ENCODE measurements at regions not wholly inside any gene's neighbourhood (a gene's known extent, or its start where the extent isn't known, plus 50 kb on each side); places are given as distances from the start of the nearest gene placed in this dataset.

- no peak for TF ChIP-seq POLR2A (IDR thresholded peaks at IDR 0.05)
- TF ChIP-seq CTCF (IDR thresholded peaks at IDR 0.05), result no peak
- no peak for TF ChIP-seq POLR2AphosphoS5 (IDR thresholded peaks at IDR 0.05; ENCODE audit: insufficient read depth in 1 of 2, low read depth in 1 of 2)
- Histone ChIP-seq H3K4me1 (no peaks in the 10 kb centered on the region), H3K36me3 (no peaks in the 10 kb centered on the region), H3K27me3 (no peaks in the 10 kb centered on the region), H3K9me3 (no peaks in the 10 kb centered on the region), H3K27ac (no peak overlapping the region), H3K4me3 (no peak overlapping the region)
- no peak for DNase-seq (ENCODE audit: extremely low spot score in 2 of 2)
- intact Hi-C loops (cut with DNase I), result no loop called here
Observed at GRCh38 chr5:89942171-89942570, 467.4 kb downstream of the CETN3 start.

- intact Hi-C loops (cut with DNase I), result no loop called here
- H3K4me1 ChIP-seq, result no peaks in the 10 kb centered on the region
Observed at GRCh38 chr5:89936576-89936975, 473.0 kb downstream of the CETN3 start.

DNA sequence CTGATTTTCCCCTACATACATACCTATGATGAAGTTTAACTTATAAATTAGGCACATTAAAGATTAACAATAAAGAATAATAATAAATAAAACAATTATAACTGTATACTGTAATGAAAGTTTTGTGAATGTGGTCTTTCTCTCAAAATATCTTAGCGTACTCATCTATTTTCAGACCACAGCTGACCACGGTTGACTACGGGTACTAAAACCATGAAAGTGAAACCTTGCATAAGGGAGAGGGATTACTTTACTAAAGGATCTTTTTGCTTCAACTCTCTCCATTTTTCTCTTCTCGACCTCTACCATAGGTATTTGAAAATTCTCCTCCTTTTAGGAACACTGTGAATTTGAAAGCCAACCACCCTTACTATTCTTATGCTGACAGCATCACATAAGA, 475.5 kb downstream of the CETN3 start:
- H3K36me3 ChIP-seq, result no peaks in the 10 kb centered on the region
- no peaks in the 10 kb centered on the region for H3K4me1 ChIP-seq
- TF ChIP-seq POLR2A (IDR thresholded peaks at IDR 0.05) (no peak), POLR2AphosphoS5 (IDR thresholded peaks at IDR 0.05; ENCODE audit: insufficient read depth in 1 of 2, low read depth in 1 of 2) (no peak), CTCF (IDR thresholded peaks at IDR 0.05) (no peak)
- no peak overlapping the region for H3K4me3 ChIP-seq
- H3K9me3 ChIP-seq, result no peaks in the 10 kb centered on the region
- DNase-seq (ENCODE audit: extremely low spot score in 2 of 2), result no peak
- intact Hi-C loops (cut with DNase I), result no loop called here
- no peak overlapping the region for H3K27ac ChIP-seq
- H3K27me3 ChIP-seq, result no peaks in the 10 kb centered on the region

More at GRCh38 chr5:89936576-89936975, 473.0 kb downstream of the CETN3 start:
- no peak for DNase-seq (ENCODE audit: extremely low spot score in 2 of 2)
- Histone ChIP-seq H3K9me3 (no peaks in the 10 kb centered on the region), H3K4me3 (no peak overlapping the region), H3K27ac (no peak overlapping the region), H3K36me3 (no peaks in the 10 kb centered on the region), H3K27me3 (no peaks in the 10 kb centered on the region)
- TF ChIP-seq POLR2AphosphoS5 (IDR thresholded peaks at IDR 0.05; ENCODE audit: insufficient read depth in 1 of 2, low read depth in 1 of 2) (no peak), CTCF (IDR thresholded peaks at IDR 0.05) (no peak), POLR2A (IDR thresholded peaks at IDR 0.05) (no peak)

DNA sequence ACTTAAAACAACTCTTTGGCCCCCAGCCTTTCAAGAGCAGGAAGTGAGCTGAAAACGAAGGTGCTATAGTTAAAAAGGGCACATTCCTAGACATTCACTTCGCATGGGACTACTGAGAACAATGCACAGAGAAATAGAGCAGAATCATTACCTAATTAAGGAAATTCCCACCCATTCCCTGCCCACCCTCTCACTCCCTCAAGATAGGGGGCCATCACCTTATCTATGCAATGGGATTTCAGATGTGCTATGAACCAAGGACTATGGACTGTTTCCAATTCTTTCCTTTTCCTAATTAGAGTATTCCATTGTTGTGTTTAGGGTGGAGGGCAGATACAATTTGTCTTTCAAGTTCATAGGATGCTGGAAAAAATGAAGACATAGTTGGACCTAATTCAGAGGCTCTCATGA, 476.8 kb downstream of the CETN3 start:
- no peaks in the 10 kb centered on the region for H3K36me3 ChIP-seq
- no peaks in the 10 kb centered on the region for H3K9me3 ChIP-seq
- no peaks in the 10 kb centered on the region for H3K27me3 ChIP-seq
- no peaks in the 10 kb centered on the region for H3K4me1 ChIP-seq
- no peak overlapping the region for H3K4me3 ChIP-seq
- intact Hi-C loops (cut with DNase I), result no loop called here
- H3K27ac ChIP-seq, result no peak overlapping the region
- TF ChIP-seq POLR2A (IDR thresholded peaks at IDR 0.05) (no peak), CTCF (IDR thresholded peaks at IDR 0.05) (no peak), POLR2AphosphoS5 (IDR thresholded peaks at IDR 0.05; ENCODE audit: insufficient read depth in 1 of 2, low read depth in 1 of 2) (no peak)
- no peak for DNase-seq (ENCODE audit: extremely low spot score in 2 of 2)

DNA sequence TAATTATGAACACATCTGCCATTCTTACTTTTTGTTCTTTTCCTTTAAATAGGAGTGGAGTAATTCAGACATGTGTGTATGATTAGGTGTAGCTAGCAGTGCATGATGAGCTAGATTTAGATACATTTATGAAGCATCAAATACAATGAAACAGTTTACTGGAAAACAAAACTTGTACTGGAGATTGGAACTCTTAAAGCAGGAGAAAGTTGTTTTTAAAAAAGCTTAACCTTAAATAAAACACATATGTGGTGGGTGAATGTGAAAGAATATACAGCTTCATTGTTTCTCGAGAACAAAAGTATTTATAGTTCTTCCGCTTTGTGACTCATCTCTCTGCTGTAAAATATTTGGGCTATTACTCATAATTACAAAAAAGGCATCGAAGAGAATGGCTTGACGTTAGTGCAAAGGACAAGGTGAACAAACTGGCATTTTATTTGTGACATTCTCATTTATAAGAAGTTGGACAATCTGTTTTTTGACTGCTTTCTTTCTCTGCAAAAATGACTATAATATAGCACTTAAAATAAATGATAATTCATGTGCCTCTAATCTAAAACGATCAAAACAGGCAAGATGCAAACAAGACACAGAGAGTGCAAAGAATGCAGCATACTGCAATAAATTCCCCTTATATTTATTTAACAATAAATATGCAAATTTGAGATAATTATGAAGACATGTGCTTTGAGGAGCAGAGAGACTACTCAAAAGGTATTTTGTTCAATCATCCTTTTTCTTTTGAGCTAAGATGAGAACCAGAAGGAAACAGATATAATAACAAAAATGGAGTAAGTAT, 478.8 kb downstream of the CETN3 start:
- Histone ChIP-seq H3K4me1 (no peaks in the 10 kb centered on the region), H3K27me3 (no peaks in the 10 kb centered on the region), H3K9me3 (no peaks in the 10 kb centered on the region), H3K27ac (no peak overlapping the region), H3K36me3 (no peaks in the 10 kb centered on the region), H3K4me3 (no peak overlapping the region)
- no peak for DNase-seq (ENCODE audit: extremely low spot score in 2 of 2)
- TF ChIP-seq CTCF (IDR thresholded peaks at IDR 0.05) (no peak), POLR2A (IDR thresholded peaks at IDR 0.05) (no peak), POLR2AphosphoS5 (IDR thresholded peaks at IDR 0.05; ENCODE audit: insufficient read depth in 1 of 2, low read depth in 1 of 2) (peak in 1 of 2 donors; percentile 41)
- intact Hi-C loops (cut with DNase I), result no loop called here
